ENCODE measurements at regions not wholly inside any gene's neighbourhood (a gene's known extent, or its start where the extent isn't known, plus 50 kb on each side); places are given as distances from the start of the nearest gene placed in this dataset.

DNA sequence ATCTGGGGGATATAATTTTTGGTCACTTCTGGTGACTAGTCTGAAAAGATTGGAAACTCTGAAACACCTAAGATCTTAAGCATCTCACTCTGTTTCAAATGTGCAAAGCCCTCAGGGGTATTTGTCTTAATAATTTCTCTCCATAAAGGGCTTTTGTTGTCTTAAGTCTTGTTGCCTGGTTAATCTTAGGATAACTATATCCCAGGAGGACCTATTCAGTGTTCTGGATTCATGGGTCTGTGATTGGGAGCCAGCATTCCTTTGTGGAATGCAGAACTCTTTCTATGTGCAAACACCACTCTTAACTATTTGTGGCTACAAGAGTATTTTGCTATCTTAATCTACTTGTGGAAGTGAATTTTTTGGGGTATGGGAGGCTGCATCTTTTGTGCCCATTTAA lies 1573.0 kb upstream of the PRMT6 start:
- no peak for TF ChIP-seq EZH2 (optimal IDR thresholded peaks at IDR 0.05; ENCODE audit: low read depth, low read length)
- TF ChIP-seq EZH2phosphoT487 (IDR thresholded peaks at IDR 0.05; ENCODE audit: low read length), result no peak
- TF ChIP-seq, protein P1, sequence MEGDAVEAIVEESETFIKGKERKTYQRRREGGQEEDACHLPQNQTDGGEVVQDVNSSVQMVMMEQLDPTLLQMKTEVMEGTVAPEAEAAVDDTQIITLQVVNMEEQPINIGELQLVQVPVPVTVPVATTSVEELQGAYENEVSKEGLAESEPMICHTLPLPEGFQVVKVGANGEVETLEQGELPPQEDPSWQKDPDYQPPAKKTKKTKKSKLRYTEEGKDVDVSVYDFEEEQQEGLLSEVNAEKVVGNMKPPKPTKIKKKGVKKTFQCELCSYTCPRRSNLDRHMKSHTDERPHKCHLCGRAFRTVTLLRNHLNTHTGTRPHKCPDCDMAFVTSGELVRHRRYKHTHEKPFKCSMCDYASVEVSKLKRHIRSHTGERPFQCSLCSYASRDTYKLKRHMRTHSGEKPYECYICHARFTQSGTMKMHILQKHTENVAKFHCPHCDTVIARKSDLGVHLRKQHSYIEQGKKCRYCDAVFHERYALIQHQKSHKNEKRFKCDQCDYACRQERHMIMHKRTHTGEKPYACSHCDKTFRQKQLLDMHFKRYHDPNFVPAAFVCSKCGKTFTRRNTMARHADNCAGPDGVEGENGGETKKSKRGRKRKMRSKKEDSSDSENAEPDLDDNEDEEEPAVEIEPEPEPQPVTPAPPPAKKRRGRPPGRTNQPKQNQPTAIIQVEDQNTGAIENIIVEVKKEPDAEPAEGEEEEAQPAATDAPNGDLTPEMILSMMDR (IDR thresholded peaks at IDR 0.05; ENCODE audit: low read length), result no peak

Data from MM.1S (cell line).